ENCODE measurements at regions not wholly inside any gene's neighbourhood (a gene's known extent, or its start where the extent isn't known, plus 50 kb on each side); places are given as distances from the start of the nearest gene placed in this dataset.

DNA sequence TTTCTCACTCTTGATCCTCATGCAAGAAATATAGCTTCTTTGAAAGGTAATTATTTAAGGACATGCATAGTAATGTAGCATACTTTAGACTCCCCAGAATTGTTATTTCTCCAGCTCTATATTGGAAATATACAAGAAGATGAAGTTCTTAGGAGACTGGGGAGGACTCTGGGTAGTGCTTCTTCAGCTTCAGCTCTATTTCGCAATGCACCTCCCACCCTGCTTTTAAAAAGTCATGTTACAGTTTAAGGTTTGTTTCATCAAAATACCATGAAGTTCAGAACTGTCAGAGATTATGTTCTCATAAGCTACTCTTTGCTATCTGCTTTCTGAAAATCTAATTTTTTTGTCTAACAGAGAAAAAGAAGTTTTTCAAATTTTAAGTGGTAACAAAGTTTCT, 586.2 kb upstream of the ADGRL4 start:
- no peaks in the 10 kb centered on the region for H3K9me3 ChIP-seq (ENCODE audit: low read depth, low read length, poor library complexity, severe bottlenecking)
- TF ChIP-seq EZH2 (IDR thresholded peaks at IDR 0.05; ENCODE audit: borderline replicate concordance, low read depth, low read length, poor library complexity, severe bottlenecking) (no peak), CTCF (conservative IDR thresholded peaks at IDR 0.05; ENCODE audit: low read depth, low read length) (no peak)
- H3K27ac ChIP-seq (ENCODE audit: low read depth, low read length, poor library complexity, severe bottlenecking) = no peak overlapping the region
- POLR2A ChIA-PET (ENCODE audit: low non-redundant PET) = no interaction called here
- no peak for DNase-seq (ENCODE audit: low spot score)
- H3K36me3 ChIP-seq (ENCODE audit: insufficient read depth, low read length, poor library complexity, severe bottlenecking) = no peaks in the 10 kb centered on the region
- H3K27me3 ChIP-seq (replicated peaks; ENCODE audit: insufficient read depth, low read depth, low read length, poor library complexity) = no peaks in the 10 kb centered on the region
- no peak overlapping the region for H3K4me3 ChIP-seq (ENCODE audit: low read depth, low read length, poor library complexity, severe bottlenecking)
- CTCF ChIA-PET = no interaction called here
- intact Hi-C loops (cut with micrococcal nuclease; ENCODE audit: unreplicated experiment) = loop anchor here (10.0 kb wide), 1 partner anchor 328 kb away; no protein-coding TSS in a partner anchor
- BruUV-seq (replicated peaks) = no TSS peak
- peaks cover 4% of the 10 kb centered on the region for H3K4me1 ChIP-seq (ENCODE audit: insufficient read depth, low read length, poor library complexity, severe bottlenecking)

DNA sequence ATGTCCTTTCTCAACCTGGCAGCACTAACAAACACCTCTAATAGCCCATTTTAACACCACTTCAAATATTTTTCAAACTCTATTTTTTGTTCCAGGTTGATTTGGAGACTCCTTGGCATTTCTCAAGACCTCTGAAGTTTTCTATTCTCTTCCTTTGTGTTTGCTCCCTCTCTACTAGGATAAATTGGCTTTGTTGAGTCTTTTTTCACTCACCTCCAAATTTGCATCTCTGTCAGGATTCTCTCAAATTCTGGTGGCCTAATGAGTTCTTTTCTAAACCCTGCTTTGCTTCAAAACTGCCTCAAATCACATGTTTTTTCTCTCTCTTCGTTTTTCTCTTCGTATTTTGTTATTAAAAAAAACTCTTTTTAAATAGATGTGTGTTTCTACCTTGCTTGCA, 582.2 kb upstream of the ADGRL4 start:
- Histone ChIP-seq H3K4me1 (ENCODE audit: insufficient read depth, low read length, poor library complexity, severe bottlenecking) (no peaks in the 10 kb centered on the region), H3K36me3 (ENCODE audit: insufficient read depth, low read length, poor library complexity, severe bottlenecking) (no peaks in the 10 kb centered on the region), H3K9me3 (ENCODE audit: low read depth, low read length, poor library complexity, severe bottlenecking) (no peaks in the 10 kb centered on the region), H3K4me3 (ENCODE audit: low read depth, low read length, poor library complexity, severe bottlenecking) (no peak overlapping the region), H3K27ac (ENCODE audit: low read depth, low read length, poor library complexity, severe bottlenecking) (no peak overlapping the region), H3K27me3 (replicated peaks; ENCODE audit: insufficient read depth, low read depth, low read length, poor library complexity) (no peaks in the 10 kb centered on the region)
- BruUV-seq (replicated peaks) = no TSS peak
- TF ChIP-seq CTCF (conservative IDR thresholded peaks at IDR 0.05; ENCODE audit: low read depth, low read length) (no peak), EZH2 (IDR thresholded peaks at IDR 0.05; ENCODE audit: borderline replicate concordance, low read depth, low read length, poor library complexity, severe bottlenecking) (no peak)
- DNase-seq (ENCODE audit: low spot score) = no peak
- POLR2A ChIA-PET (ENCODE audit: low non-redundant PET) = no interaction called here
- intact Hi-C loops (cut with micrococcal nuclease; ENCODE audit: unreplicated experiment) = no loop called here
- CTCF ChIA-PET = no interaction called here

DNA sequence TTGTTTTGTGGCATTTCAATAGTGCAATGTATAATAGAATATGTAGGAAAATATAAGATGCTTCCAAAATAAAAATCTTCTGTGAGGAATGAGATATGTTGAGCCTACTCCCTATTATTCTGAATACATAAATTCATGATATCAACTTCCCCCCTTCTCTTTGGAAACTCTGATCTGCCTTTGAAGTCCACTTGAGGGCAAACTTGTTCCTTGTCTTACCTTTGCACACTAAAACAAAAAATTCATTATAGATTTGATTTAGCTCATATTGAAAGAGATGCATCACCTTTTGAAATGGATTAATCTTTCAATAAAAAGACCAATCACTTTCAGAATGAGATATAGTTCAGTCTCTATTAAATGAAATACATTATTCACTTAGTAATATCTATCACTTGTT, 580.7 kb upstream of the ADGRL4 start:
- H3K27me3 ChIP-seq (replicated peaks; ENCODE audit: insufficient read depth, low read depth, low read length, poor library complexity) = no peaks in the 10 kb centered on the region
- H3K27ac ChIP-seq (ENCODE audit: low read depth, low read length, poor library complexity, severe bottlenecking) = no peak overlapping the region
- TF ChIP-seq CTCF (conservative IDR thresholded peaks at IDR 0.05; ENCODE audit: low read depth, low read length) (no peak), EZH2 (IDR thresholded peaks at IDR 0.05; ENCODE audit: borderline replicate concordance, low read depth, low read length, poor library complexity, severe bottlenecking) (no peak)
- ChIA-PET POLR2A (ENCODE audit: low non-redundant PET) (no interaction called here), CTCF (no interaction called here)
- H3K4me1 ChIP-seq (ENCODE audit: insufficient read depth, low read length, poor library complexity, severe bottlenecking) = no peaks in the 10 kb centered on the region
- H3K36me3 ChIP-seq (ENCODE audit: insufficient read depth, low read length, poor library complexity, severe bottlenecking) = no peaks in the 10 kb centered on the region
- H3K9me3 ChIP-seq (ENCODE audit: low read depth, low read length, poor library complexity, severe bottlenecking) = no peaks in the 10 kb centered on the region
- BruUV-seq (replicated peaks) = no TSS peak
- no peak for DNase-seq (ENCODE audit: low spot score)
- no peak overlapping the region for H3K4me3 ChIP-seq (ENCODE audit: low read depth, low read length, poor library complexity, severe bottlenecking)
- intact Hi-C loops (cut with micrococcal nuclease; ENCODE audit: unreplicated experiment) = no loop called here

All from A673 (cell line).